WTC11 (cell line): ENCODE measurements at regions not wholly inside any gene's neighbourhood (a gene's known extent, or its start where the extent isn't known, plus 50 kb on each side); places are given as distances from the start of the nearest gene placed in this dataset.

ENCODE experiments used
- ATAC-seq: fragments of 200-7000 bp; cut with Tn5 transposase; 2 replicates; pipeline ENCODE4 v1.10.0; 2021; ENCODE audit warnings: mild to moderate bottlenecking, moderate library complexity
- CTCF ChIA-PET: fragments of 300-600 bp; sonication (Branson Sonifier 250); formaldehyde crosslinking; loops from one replicate; lab custom pipeline; 2021; ENCODE audit warnings: antibody characterized with exemption; lab: Charles Lee
- POLR2A ChIA-PET: fragments of 350-600 bp; sonication (Branson Sonifier 250); formaldehyde crosslinking; loops from one replicate; lab custom pipeline; 2021; ENCODE audit warnings: antibody characterized with exemption; lab: Charles Lee
- DNase-seq: peaks from one replicate; pipeline ENCODE4 v3.0.0; 2021; ENCODE audit warnings: low spot score
- H3K27ac Mint-ChIP-seq: 2 replicates; pipeline ENCODE4 v1.8.0; 2021; ENCODE audit warnings: mixed read lengths
- H3K27me3 Mint-ChIP-seq: 2 replicates; pipeline ENCODE4 v1.8.0; 2021; ENCODE audit warnings: low read depth, mild to moderate bottlenecking, moderate library complexity, mixed read lengths
- H3K36me3 Mint-ChIP-seq: 2 replicates; pipeline ENCODE4 v1.8.0; 2021; ENCODE audit warnings: mixed read lengths
- H3K4me1 Mint-ChIP-seq: 2 replicates; pipeline ENCODE4 v1.8.0; 2022; ENCODE audit warnings: mixed read lengths
- H3K4me3 Mint-ChIP-seq: 2 replicates; pipeline ENCODE4 v1.8.0; 2021; ENCODE audit warnings: mild to moderate bottlenecking, moderate library complexity, mixed read lengths
- H3K9me3 Mint-ChIP-seq: 2 replicates; pipeline ENCODE4 v1.8.0; 2021; ENCODE audit warnings: mixed read lengths
- AFF4 ChIP-seq: sonication (generic); formaldehyde crosslinking; IDR thresholded peaks from 2 replicates; pipeline ENCODE4 v1.8.1; 2023; ENCODE audit warnings: mild to moderate bottlenecking, missing genetic modification reagents, borderline replicate concordance
- ATF1 ChIP-seq: sonication (generic); formaldehyde crosslinking; IDR thresholded peaks from 2 replicates; pipeline ENCODE4 v1.8.1; 2023; ENCODE audit warnings: mild to moderate bottlenecking, moderate library complexity, missing genetic modification reagents
- ATF2 ChIP-seq: sonication (generic); formaldehyde crosslinking; IDR thresholded peaks from 2 replicates; pipeline ENCODE4 v1.8.1; 2022; ENCODE audit warnings: low read depth, missing genetic modification reagents, borderline replicate concordance
- CREM ChIP-seq: sonication (generic); formaldehyde crosslinking; IDR thresholded peaks from 2 replicates; pipeline ENCODE4 v1.8.1; 2022; ENCODE audit warnings: mild to moderate bottlenecking, missing genetic modification reagents, moderate library complexity
- CTCF ChIP-seq: fragments of 200-600 bp; IDR thresholded peaks from 2 replicates; pipeline ENCODE4 v1.8.0; 2022; ENCODE audit warnings: antibody characterized with exemption
- FOXP1 ChIP-seq: sonication (generic); formaldehyde crosslinking; IDR thresholded peaks from 2 replicates; pipeline ENCODE4 v1.8.0; 2022; ENCODE audit warnings: missing genetic modification reagents, mild to moderate bottlenecking, moderate library complexity, borderline replicate concordance
- MYBL2 ChIP-seq: sonication (generic); formaldehyde crosslinking; IDR thresholded peaks from 2 replicates; pipeline ENCODE4 v1.8.1; 2023; ENCODE audit warnings: mild to moderate bottlenecking, moderate library complexity, missing genetic modification reagents
- PRDM15 ChIP-seq: sonication (generic); formaldehyde crosslinking; IDR thresholded peaks from 2 replicates; pipeline ENCODE4 v1.8.0; 2022; ENCODE audit warnings: missing genetic modification reagents
- PREB ChIP-seq: sonication (generic); formaldehyde crosslinking; IDR thresholded peaks from 2 replicates; pipeline ENCODE4 v1.8.1; 2022; ENCODE audit warnings: mild to moderate bottlenecking, missing genetic modification reagents, moderate library complexity, borderline replicate concordance
- ZMAT4 ChIP-seq: fragments of 250-450 bp; sonication (Bioruptor Pico); IDR thresholded peaks from 2 replicates; pipeline ENCODE4 v1.9.0; 2021; ENCODE audit warnings: mild to moderate bottlenecking
- TF ChIP-seq, protein P1 (sequence below): sonication (generic); formaldehyde crosslinking; IDR thresholded peaks from 2 replicates; pipeline ENCODE4 v1.8.1; 2023; ENCODE audit warnings: mild to moderate bottlenecking, missing genetic modification reagents
- TF ChIP-seq, protein P2 (sequence below): sonication (generic); formaldehyde crosslinking; IDR thresholded peaks from 2 replicates; pipeline ENCODE4 v1.8.0; 2023; ENCODE audit warnings: missing genetic modification reagents, mild to moderate bottlenecking, borderline replicate concordance

DNA sequence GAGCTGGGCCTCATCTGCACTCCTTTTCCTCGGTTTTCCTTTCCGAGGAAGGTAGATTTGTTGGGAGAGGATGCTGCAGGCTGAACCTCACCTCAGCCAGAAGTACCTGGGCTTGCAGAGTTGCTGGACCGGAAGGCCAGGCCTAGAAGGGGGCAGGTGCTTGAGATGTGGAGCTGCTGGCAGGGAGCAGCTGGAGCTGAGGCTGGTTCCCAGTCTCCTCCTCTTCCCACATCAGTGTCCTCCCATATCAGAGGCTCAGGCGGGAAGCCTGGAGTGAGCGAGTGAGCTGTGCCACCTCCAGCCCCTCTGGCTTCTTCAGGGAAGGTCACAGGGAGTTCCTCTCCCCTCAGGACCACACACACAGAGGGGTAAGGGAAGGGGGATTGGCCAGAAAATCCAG lies 259.4 kb downstream of the GADD45G start (continued):
- TF ChIP-seq AFF4 (CRISPR knock-in tag) (no peak), CREM (no peak)

DNA sequence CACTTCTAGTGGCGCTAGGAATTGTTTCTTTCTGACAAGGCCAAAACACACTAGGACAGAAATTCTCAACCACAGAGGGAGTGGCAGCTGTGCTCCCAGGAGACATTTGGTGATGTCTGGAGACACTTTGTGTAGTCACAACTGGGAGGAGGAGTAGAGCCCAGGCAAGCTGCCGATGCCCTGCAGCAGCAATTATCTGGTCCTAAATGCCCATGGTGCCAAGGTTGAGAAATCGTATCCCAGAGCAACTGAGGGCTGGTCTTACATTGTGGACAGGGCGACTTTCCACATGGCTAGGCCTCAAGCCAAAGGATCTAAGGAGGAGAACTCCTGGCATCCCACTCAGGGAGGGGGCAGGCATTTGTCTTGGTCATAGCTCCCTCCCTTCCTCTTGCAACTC lies 259.9 kb downstream of the GADD45G start:
- CTCF ChIA-PET: no interaction called here
- no peaks in the 10 kb centered on the region for H3K9me3 Mint-ChIP-seq

More for the DNA sequence above, 259.9 kb downstream of the GADD45G start:
- POLR2A ChIA-PET: no interaction called here
- TF ChIP-seq CTCF: no peak
- TF ChIP-seq PRDM15 (CRISPR knock-in tag): no peak
- TF ChIP-seq ATF1 (CRISPR knock-in tag): no peak
- TF ChIP-seq MYBL2 (CRISPR knock-in tag): no peak
- TF ChIP-seq, protein P1, sequence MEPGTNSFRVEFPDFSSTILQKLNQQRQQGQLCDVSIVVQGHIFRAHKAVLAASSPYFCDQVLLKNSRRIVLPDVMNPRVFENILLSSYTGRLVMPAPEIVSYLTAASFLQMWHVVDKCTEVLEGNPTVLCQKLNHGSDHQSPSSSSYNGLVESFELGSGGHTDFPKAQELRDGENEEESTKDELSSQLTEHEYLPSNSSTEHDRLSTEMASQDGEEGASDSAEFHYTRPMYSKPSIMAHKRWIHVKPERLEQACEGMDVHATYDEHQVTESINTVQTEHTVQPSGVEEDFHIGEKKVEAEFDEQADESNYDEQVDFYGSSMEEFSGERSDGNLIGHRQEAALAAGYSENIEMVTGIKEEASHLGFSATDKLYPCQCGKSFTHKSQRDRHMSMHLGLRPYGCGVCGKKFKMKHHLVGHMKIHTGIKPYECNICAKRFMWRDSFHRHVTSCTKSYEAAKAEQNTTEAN: no peak
- TF ChIP-seq FOXP1 (CRISPR knock-in tag): no peak
- TF ChIP-seq, protein P2, sequence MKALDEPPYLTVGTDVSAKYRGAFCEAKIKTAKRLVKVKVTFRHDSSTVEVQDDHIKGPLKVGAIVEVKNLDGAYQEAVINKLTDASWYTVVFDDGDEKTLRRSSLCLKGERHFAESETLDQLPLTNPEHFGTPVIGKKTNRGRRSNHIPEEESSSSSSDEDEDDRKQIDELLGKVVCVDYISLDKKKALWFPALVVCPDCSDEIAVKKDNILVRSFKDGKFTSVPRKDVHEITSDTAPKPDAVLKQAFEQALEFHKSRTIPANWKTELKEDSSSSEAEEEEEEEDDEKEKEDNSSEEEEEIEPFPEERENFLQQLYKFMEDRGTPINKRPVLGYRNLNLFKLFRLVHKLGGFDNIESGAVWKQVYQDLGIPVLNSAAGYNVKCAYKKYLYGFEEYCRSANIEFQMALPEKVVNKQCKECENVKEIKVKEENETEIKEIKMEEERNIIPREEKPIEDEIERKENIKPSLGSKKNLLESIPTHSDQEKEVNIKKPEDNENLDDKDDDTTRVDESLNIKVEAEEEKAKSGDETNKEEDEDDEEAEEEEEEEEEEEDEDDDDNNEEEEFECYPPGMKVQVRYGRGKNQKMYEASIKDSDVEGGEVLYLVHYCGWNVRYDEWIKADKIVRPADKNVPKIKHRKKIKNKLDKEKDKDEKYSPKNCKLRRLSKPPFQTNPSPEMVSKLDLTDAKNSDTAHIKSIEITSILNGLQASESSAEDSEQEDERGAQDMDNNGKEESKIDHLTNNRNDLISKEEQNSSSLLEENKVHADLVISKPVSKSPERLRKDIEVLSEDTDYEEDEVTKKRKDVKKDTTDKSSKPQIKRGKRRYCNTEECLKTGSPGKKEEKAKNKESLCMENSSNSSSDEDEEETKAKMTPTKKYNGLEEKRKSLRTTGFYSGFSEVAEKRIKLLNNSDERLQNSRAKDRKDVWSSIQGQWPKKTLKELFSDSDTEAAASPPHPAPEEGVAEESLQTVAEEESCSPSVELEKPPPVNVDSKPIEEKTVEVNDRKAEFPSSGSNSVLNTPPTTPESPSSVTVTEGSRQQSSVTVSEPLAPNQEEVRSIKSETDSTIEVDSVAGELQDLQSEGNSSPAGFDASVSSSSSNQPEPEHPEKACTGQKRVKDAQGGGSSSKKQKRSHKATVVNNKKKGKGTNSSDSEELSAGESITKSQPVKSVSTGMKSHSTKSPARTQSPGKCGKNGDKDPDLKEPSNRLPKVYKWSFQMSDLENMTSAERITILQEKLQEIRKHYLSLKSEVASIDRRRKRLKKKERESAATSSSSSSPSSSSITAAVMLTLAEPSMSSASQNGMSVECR (CRISPR knock-in tag): no peak
- no peak for TF ChIP-seq ZMAT4
- TF ChIP-seq ATF2 (CRISPR knock-in tag): no peak
- TF ChIP-seq PREB (CRISPR knock-in tag): no peak
- H3K27ac Mint-ChIP-seq: no peak overlapping the region
- DNase-seq (no peak), ATAC-seq (no peak)
- no peaks in the 10 kb centered on the region for H3K27me3 Mint-ChIP-seq
- H3K4me3 Mint-ChIP-seq: no peak overlapping the region
- no peaks in the 10 kb centered on the region for H3K36me3 Mint-ChIP-seq
- H3K4me1 Mint-ChIP-seq: 0 out of 2 replicates have a peak, but pooled peaks cover 8% of the 10 kb centered on the region
